ENCODE measurements at regions not wholly inside any gene's neighbourhood (a gene's known extent, or its start where the extent isn't known, plus 50 kb on each side); places are given as distances from the start of the nearest gene placed in this dataset.

DNA sequence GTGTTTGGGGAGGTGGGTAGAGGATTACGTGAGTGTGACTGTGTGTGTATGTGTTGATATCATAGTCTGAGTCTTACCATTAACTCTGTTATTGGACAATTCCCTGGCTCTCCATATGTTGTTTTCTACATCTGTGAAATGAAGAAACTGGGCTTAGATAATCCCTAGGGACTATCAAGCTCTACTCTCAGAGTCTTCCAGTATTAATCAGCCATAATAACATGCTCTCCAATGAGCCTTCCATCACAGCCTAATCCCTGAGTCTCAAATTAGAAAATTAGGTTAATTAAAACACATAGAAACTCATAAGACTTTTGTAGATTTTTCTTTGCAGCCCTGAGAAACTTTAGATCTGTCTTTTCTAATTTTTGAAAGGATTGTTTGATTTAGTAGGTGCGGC, 404.2 kb upstream of the RARB start:
- no peak for TF ChIP-seq GTF2F1 (IDR thresholded peaks at IDR 0.05; ENCODE audit: low read depth, low read length)
- no peak for TF ChIP-seq BCL6 (CRISPR knock-in tag; IDR thresholded peaks at IDR 0.05)
- TF ChIP-seq, protein P1, sequence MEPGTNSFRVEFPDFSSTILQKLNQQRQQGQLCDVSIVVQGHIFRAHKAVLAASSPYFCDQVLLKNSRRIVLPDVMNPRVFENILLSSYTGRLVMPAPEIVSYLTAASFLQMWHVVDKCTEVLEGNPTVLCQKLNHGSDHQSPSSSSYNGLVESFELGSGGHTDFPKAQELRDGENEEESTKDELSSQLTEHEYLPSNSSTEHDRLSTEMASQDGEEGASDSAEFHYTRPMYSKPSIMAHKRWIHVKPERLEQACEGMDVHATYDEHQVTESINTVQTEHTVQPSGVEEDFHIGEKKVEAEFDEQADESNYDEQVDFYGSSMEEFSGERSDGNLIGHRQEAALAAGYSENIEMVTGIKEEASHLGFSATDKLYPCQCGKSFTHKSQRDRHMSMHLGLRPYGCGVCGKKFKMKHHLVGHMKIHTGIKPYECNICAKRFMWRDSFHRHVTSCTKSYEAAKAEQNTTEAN (CRISPR knock-in tag; IDR thresholded peaks at IDR 0.05) = no peak
- no peak for TF ChIP-seq DPF2 (IDR thresholded peaks at IDR 0.05)
- TF ChIP-seq POLR2AphosphoS2 (IDR thresholded peaks at IDR 0.05; ENCODE audit: low read length) = no peak
- TF ChIP-seq ZNF274 (IDR thresholded peaks at IDR 0.05; ENCODE audit: borderline replicate concordance, low read depth, low read length) = no peak
- TF ChIP-seq, protein P2, sequence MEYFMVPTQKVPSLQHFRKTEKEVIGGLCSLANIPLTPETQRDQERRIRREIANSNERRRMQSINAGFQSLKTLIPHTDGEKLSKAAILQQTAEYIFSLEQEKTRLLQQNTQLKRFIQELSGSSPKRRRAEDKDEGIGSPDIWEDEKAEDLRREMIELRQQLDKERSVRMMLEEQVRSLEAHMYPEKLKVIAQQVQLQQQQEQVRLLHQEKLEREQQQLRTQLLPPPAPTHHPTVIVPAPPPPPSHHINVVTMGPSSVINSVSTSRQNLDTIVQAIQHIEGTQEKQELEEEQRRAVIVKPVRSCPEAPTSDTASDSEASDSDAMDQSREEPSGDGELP (CRISPR knock-in tag; IDR thresholded peaks at IDR 0.05; ENCODE audit: borderline replicate concordance) = no peak
- no peak for TF ChIP-seq EZH2 (IDR thresholded peaks at IDR 0.05; ENCODE audit: borderline replicate concordance, low read depth, low read length)
- TF ChIP-seq POLR2H (tag; IDR thresholded peaks at IDR 0.05; ENCODE audit: low read depth) = no peak

All from K562 (cell line).